ENCODE measurements at regions not wholly inside any gene's neighbourhood (a gene's known extent, or its start where the extent isn't known, plus 50 kb on each side); places are given as distances from the start of the nearest gene placed in this dataset.

DNA sequence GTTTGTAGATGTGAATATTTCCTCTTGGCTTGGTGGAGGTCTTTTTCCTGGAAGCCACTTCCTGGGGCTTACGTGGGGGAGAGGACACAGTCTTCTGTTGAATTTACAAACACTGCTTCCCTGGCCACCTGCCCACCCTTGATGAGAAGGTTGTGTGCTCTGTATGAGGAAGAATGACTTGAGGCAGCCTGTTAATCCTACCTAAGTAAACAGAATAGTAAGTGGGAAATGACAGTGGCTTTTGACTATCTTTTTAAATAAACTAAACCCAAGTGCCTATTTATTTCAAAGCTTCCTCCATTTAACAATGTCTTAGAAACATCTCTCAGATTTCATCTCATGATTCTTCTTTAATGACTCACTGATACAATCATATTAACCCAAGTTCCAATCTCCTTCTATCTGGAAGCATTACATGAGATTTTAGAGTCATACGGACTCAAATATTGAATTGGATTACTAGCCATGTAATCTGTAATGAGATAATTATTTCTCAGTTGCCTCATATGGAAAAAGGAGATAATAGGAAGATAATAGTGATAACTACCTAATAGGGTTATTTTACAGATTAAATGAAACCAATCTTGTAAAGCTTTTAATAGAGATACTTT lies 96.6 kb upstream of the SMIM36 start:
- Histone ChIP-seq H3K27ac (ENCODE audit: control insufficient read depth, insufficient read depth, low read length) (no peak overlapping the region), H3K4me3 (ENCODE audit: control insufficient read depth in 2 of 3, extremely low read depth in 1 of 3, insufficient read depth in 2 of 3, low read depth in 1 of 3, low read length in 3 of 3) (no peak overlapping the region), H3K4me2 (ENCODE audit: control insufficient read depth, extremely low read depth, insufficient read depth, low read depth, low read length) (no peak overlapping the region), H3K9ac (ENCODE audit: control insufficient read depth, extremely low read depth, insufficient read depth, low read length) (no peak overlapping the region), H3K27me3 (ENCODE audit: control insufficient read depth, extremely low read depth, insufficient read depth, low read length) (no peaks in the 10 kb centered on the region), H3K79me2 (ENCODE audit: control insufficient read depth, insufficient read depth, low read length) (no peaks in the 10 kb centered on the region), H4K20me1 (ENCODE audit: control insufficient read depth, extremely low read depth, insufficient read depth, low read length) (no peaks in the 10 kb centered on the region), H3K9me1 (ENCODE audit: control insufficient read depth, extremely low read depth, insufficient read depth, low read length) (no peaks in the 10 kb centered on the region), H3K4me1 (ENCODE audit: control insufficient read depth, extremely low read depth, insufficient read depth, low read length) (no peaks in the 10 kb centered on the region), H3K36me3 (ENCODE audit: control insufficient read depth in 2 of 2, extremely low read depth in 1 of 2, insufficient read depth in 2 of 2, low read length in 2 of 2) (no peaks in the 10 kb centered on the region), H3K9me3 (ENCODE audit: control insufficient read depth, low read depth, low read length) (no peaks in the 10 kb centered on the region), H2AFZ (ENCODE audit: control insufficient read depth, low read length) (no peak overlapping the region)
- DNase-seq (ENCODE audit: low read depth, low spot score): no peak
- FAIRE-seq: no peak
- no peak for TF ChIP-seq EZH2 (IDR thresholded peaks at IDR 0.05; ENCODE audit: low read length)
- TF ChIP-seq, protein P1, sequence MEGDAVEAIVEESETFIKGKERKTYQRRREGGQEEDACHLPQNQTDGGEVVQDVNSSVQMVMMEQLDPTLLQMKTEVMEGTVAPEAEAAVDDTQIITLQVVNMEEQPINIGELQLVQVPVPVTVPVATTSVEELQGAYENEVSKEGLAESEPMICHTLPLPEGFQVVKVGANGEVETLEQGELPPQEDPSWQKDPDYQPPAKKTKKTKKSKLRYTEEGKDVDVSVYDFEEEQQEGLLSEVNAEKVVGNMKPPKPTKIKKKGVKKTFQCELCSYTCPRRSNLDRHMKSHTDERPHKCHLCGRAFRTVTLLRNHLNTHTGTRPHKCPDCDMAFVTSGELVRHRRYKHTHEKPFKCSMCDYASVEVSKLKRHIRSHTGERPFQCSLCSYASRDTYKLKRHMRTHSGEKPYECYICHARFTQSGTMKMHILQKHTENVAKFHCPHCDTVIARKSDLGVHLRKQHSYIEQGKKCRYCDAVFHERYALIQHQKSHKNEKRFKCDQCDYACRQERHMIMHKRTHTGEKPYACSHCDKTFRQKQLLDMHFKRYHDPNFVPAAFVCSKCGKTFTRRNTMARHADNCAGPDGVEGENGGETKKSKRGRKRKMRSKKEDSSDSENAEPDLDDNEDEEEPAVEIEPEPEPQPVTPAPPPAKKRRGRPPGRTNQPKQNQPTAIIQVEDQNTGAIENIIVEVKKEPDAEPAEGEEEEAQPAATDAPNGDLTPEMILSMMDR (optimal IDR thresholded peaks at IDR 0.05 in 1 of 3, IDR thresholded peaks at IDR 0.05 in 1 of 3, conservative IDR thresholded peaks at IDR 0.05 in 1 of 3; ENCODE audit: extremely low read depth in 1 of 3, insufficient read depth in 2 of 3, low read length in 3 of 3): no peak
- dilution Hi-C loops (cut with MboI; ENCODE audit: extremely low pct_ligation_motif_present, low sequenced_read_pairs): no loop called here

DNA sequence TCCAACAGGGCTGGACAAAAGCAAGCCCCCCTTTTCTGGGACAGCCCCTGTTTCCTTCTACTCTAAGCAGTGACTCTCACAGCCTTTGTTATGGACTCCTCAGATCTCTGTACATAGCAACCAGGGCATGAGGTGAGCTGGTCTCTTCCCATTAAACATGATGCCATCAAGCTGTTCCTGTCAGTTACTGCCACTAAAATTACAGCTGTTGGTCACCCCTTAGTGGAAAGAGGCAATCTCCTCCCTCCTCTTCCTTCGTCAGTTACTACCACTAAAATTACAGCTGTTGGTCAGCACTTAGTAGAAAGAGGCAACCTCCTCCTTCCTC lies 95.2 kb upstream of the SMIM36 start:
- DNase-seq (ENCODE audit: low read depth, low spot score): no peak
- dilution Hi-C loops (cut with MboI; ENCODE audit: extremely low pct_ligation_motif_present, low sequenced_read_pairs): no loop called here
- H3K27me3 ChIP-seq (ENCODE audit: control insufficient read depth, extremely low read depth, insufficient read depth, low read length): no peaks in the 10 kb centered on the region
- H2AFZ ChIP-seq (ENCODE audit: control insufficient read depth, low read length): no peak overlapping the region
- no peak overlapping the region for H3K9ac ChIP-seq (ENCODE audit: control insufficient read depth, extremely low read depth, insufficient read depth, low read length)
- H3K9me3 ChIP-seq (ENCODE audit: control insufficient read depth, low read depth, low read length): no peaks in the 10 kb centered on the region
- TF ChIP-seq, protein P1 (optimal IDR thresholded peaks at IDR 0.05 in 1 of 3, IDR thresholded peaks at IDR 0.05 in 1 of 3, conservative IDR thresholded peaks at IDR 0.05 in 1 of 3; ENCODE audit: extremely low read depth in 1 of 3, insufficient read depth in 2 of 3, low read length in 3 of 3): no peak
- no peak for FAIRE-seq
- H3K9me1 ChIP-seq (ENCODE audit: control insufficient read depth, extremely low read depth, insufficient read depth, low read length): no peaks in the 10 kb centered on the region
- H3K4me3 ChIP-seq (ENCODE audit: control insufficient read depth in 2 of 3, extremely low read depth in 1 of 3, insufficient read depth in 2 of 3, low read depth in 1 of 3, low read length in 3 of 3): no peak overlapping the region
- H4K20me1 ChIP-seq (ENCODE audit: control insufficient read depth, extremely low read depth, insufficient read depth, low read length): no peaks in the 10 kb centered on the region
- H3K79me2 ChIP-seq (ENCODE audit: control insufficient read depth, insufficient read depth, low read length): no peaks in the 10 kb centered on the region
- no peaks in the 10 kb centered on the region for H3K4me1 ChIP-seq (ENCODE audit: control insufficient read depth, extremely low read depth, insufficient read depth, low read length)
- no peak overlapping the region for H3K27ac ChIP-seq (ENCODE audit: control insufficient read depth, insufficient read depth, low read length)
- no peaks in the 10 kb centered on the region for H3K36me3 ChIP-seq (ENCODE audit: control insufficient read depth in 2 of 2, extremely low read depth in 1 of 2, insufficient read depth in 2 of 2, low read length in 2 of 2)
- H3K4me2 ChIP-seq (ENCODE audit: control insufficient read depth, extremely low read depth, insufficient read depth, low read depth, low read length): no peak overlapping the region

Data from keratinocyte (primary cell).